H1 (cell line): ENCODE measurements at regions not wholly inside any gene's neighbourhood (a gene's known extent, or its start where the extent isn't known, plus 50 kb on each side); places are given as distances from the start of the nearest gene placed in this dataset.

Experiments used
- CTCF ChIA-PET: fragments of 300-600 bp; sonication (Branson Sonifier 250); formaldehyde crosslinking; loops from one replicate; lab custom pipeline; 2021; ENCODE audit not compliant: partially characterized antibody; lab: Charles Lee
- POLR2A ChIA-PET: fragments of 300-600 bp; sonication (Branson Sonifier 250); formaldehyde crosslinking; loops from one replicate; lab custom pipeline; 2021; ENCODE audit warnings: inconsistent platforms; ENCODE audit not compliant: partially characterized antibody; lab: Charles Lee
- DNase-seq, 2 experiments: peaks; one replicate each; pipeline versions ENCODE4 v3.0.0 to v3.0.0-alpha.2; 2010 to 2022; ENCODE audit warnings: low spot score in 2 of 2, low read depth in 1 of 2, mixed read lengths in 1 of 2
- FAIRE-seq: peaks from 2 replicates; lab custom pipeline; 2011; peaks lifted over from hg19 to GRCh38; lab: Jason Lieb, UNC
- H2AFZ ChIP-seq: 2 replicates; pipeline ENCODE4 v1.8.1; 2012; ENCODE audit warnings: low read length, inconsistent platforms
- H2AK5ac ChIP-seq: 2 replicates; pipeline ENCODE4 v1.6.1; 2013; ENCODE audit warnings: low read depth, low read length
- H2BK120ac ChIP-seq: replicated peaks from 2 replicates; pipeline ENCODE3; 2013; ENCODE audit warnings: low read depth, low read length, inconsistent platforms
- H2BK12ac ChIP-seq: 2 replicates; pipeline ENCODE4 v1.6.1; 2013; ENCODE audit warnings: low read depth, low read length
- H2BK15ac ChIP-seq: 2 replicates; pipeline ENCODE4 v1.6.1; 2013; ENCODE audit warnings: low read length
- H2BK20ac ChIP-seq: 2 replicates; pipeline ENCODE4 v1.6.1; 2013; ENCODE audit warnings: low read length
- H2BK5ac ChIP-seq: 2 replicates; pipeline ENCODE4 v1.6.1; 2013; ENCODE audit warnings: low read depth, low read length
- H3K14ac ChIP-seq: 2 replicates; pipeline ENCODE4 v1.6.1; 2013; ENCODE audit warnings: inconsistent platforms; ENCODE audit not compliant: insufficient read length
- H3K18ac ChIP-seq: 2 replicates; pipeline ENCODE4 v1.6.1; 2013; ENCODE audit warnings: low read length; ENCODE audit errors: extremely low read depth
- H3K23ac ChIP-seq: 2 replicates; pipeline ENCODE4 v1.6.1; 2013; ENCODE audit warnings: inconsistent platforms; ENCODE audit not compliant: insufficient read length
- H3K23me2 ChIP-seq: 2 replicates; pipeline ENCODE4 v1.6.1; 2013; ENCODE audit warnings: low read depth, low read length
- H3K27ac ChIP-seq: 2 replicates; pipeline ENCODE4 v1.6.1; 2011; ENCODE audit warnings: low read depth, low read length, inconsistent platforms
- H3K27me3 ChIP-seq, 4 experiments: replicated peaks in 1 of 4; 1 replicate in 1 of 4; 2 replicates in 3 of 4; pipeline versions ENCODE4 v1.6.1 to v1.8.1; 2011 to 2013; ENCODE audit warnings: low read length in 3 of 4, mild to moderate bottlenecking in 3 of 4, inconsistent platforms in 2 of 4, mixed read lengths in 2 of 4, moderate library complexity in 1 of 4; ENCODE audit not compliant: control insufficient read depth in 3 of 4, insufficient read depth in 3 of 4; ENCODE audit errors: extremely low read depth in 1 of 4
- H3K36me3 ChIP-seq, 4 experiments: 2 replicates each; pipeline versions ENCODE4 v1.6.1 to v1.8.1; 2011 to 2013; ENCODE audit warnings: mild to moderate bottlenecking in 4 of 4, low read length in 3 of 4, moderate library complexity in 2 of 4, control low read depth in 1 of 4, inconsistent platforms in 1 of 4; ENCODE audit not compliant: insufficient read depth in 4 of 4, control insufficient read depth in 2 of 4
- H3K4ac ChIP-seq: replicated peaks from 2 replicates; pipeline ENCODE3; 2013; ENCODE audit warnings: low read length, low read depth, mixed read lengths, inconsistent platforms; ENCODE audit not compliant: insufficient read length
- H3K4me1 ChIP-seq, 4 experiments: replicated peaks in 1 of 4; 1 replicate in 1 of 4; 2 replicates in 3 of 4; pipeline versions ENCODE4 v1.6.1 to v1.8.1; 2011 to 2013; ENCODE audit warnings: low read length in 3 of 4, inconsistent platforms in 2 of 4, mixed read lengths in 1 of 4; ENCODE audit not compliant: insufficient read depth in 4 of 4, control insufficient read depth in 3 of 4
- H3K4me2 ChIP-seq, 2 experiments: 2 replicates each; pipeline versions ENCODE4 v1.6.1 to v1.8.1; 2011 to 2013; ENCODE audit warnings: low read depth in 2 of 2, low read length in 2 of 2, control low read depth in 1 of 2, inconsistent platforms in 1 of 2, mild to moderate bottlenecking in 1 of 2; ENCODE audit not compliant: insufficient read depth in 1 of 2
- H3K4me3 ChIP-seq, 4 experiments: fragments of 200-600, 300-600 bp in 1 of 4; sonication (generic), shearing (Covaris generic), sonication (Bioruptor Twin) in 1 of 4; 2 replicates each; pipeline versions ENCODE4 v1.5.1 to v1.8.1; 2011 to 2016; ENCODE audit warnings: low read length in 4 of 4, low read depth in 3 of 4, control low read depth in 2 of 4, inconsistent platforms in 2 of 4, mild to moderate bottlenecking in 2 of 4, mixed read lengths in 1 of 4, moderate library complexity in 1 of 4; ENCODE audit not compliant: insufficient read depth in 2 of 4; ENCODE audit errors: extremely low read depth in 1 of 4
- H3K56ac ChIP-seq: replicated peaks from 2 replicates; pipeline ENCODE3; 2013; ENCODE audit warnings: low read depth, mild to moderate bottlenecking, mixed read lengths, low read length, inconsistent platforms; ENCODE audit not compliant: insufficient read length
- H3K79me1 ChIP-seq: 2 replicates; pipeline ENCODE4 v1.6.1; 2013; ENCODE audit warnings: low read depth, low read length, control low read depth
- H3K79me2 ChIP-seq, 2 experiments: 2 replicates each; pipeline versions ENCODE4 v1.6.1 to v1.8.1; 2012 to 2013; ENCODE audit warnings: low read length in 2 of 2, mild to moderate bottlenecking in 2 of 2, inconsistent platforms in 1 of 2; ENCODE audit not compliant: insufficient read depth in 2 of 2, control insufficient read depth in 1 of 2
- H3K9ac ChIP-seq, 4 experiments: replicated peaks in 1 of 4; 1 replicate in 1 of 4; 2 replicates in 3 of 4; pipeline versions ENCODE4 v1.6.1 to v1.8.1; 2011 to 2013; ENCODE audit warnings: low read depth in 3 of 4, low read length in 3 of 4, control low read depth in 2 of 4, mild to moderate bottlenecking in 2 of 4, moderate library complexity in 2 of 4, inconsistent platforms in 1 of 4; ENCODE audit errors: extremely low read depth in 1 of 4
- H3K9me3 ChIP-seq, 2 experiments: 2 replicates each; pipeline versions ENCODE4 v1.6.1 to v1.8.1; 2012 to 2013; ENCODE audit warnings: mild to moderate bottlenecking in 2 of 2, moderate library complexity in 2 of 2, control low read depth in 1 of 2, inconsistent platforms in 1 of 2, low read depth in 1 of 2, low read length in 1 of 2, mixed read lengths in 1 of 2; ENCODE audit not compliant: insufficient read depth in 2 of 2
- H4K20me1 ChIP-seq, 2 experiments: replicated peaks in 1 of 2; 2 replicates each; pipeline versions ENCODE3 to v1.8.1; 2011 to 2013; ENCODE audit warnings: inconsistent platforms in 2 of 2, low read length in 2 of 2, mild to moderate bottlenecking in 1 of 2; ENCODE audit not compliant: insufficient read depth in 2 of 2, control insufficient read depth in 1 of 2
- H4K5ac ChIP-seq: 2 replicates; pipeline ENCODE4 v1.6.1; 2013; ENCODE audit warnings: low read length, low read depth, mixed read lengths, inconsistent platforms; ENCODE audit not compliant: insufficient read length
- H4K8ac ChIP-seq: 2 replicates; pipeline ENCODE4 v1.8.0; 2013; ENCODE audit warnings: mild to moderate bottlenecking, moderate library complexity, low read length, inconsistent platforms; ENCODE audit not compliant: insufficient read depth; ENCODE audit errors: extremely low read depth
- H4K91ac ChIP-seq: replicated peaks from 2 replicates; pipeline ENCODE3; 2013; ENCODE audit warnings: low read length, mixed read lengths, inconsistent platforms; ENCODE audit not compliant: insufficient read length
- BRCA1 ChIP-seq: IDR thresholded peaks from 2 replicates; pipeline ENCODE4 v1.6.1; 2012; ENCODE audit warnings: low read depth, low read length, improper control_type of control experiment
- CHD2 ChIP-seq: IDR thresholded peaks from 2 replicates; pipeline ENCODE4 v1.6.1; 2012; ENCODE audit warnings: low read length, improper control_type of control experiment
- CTBP2 ChIP-seq: IDR thresholded peaks from 2 replicates; pipeline ENCODE4 v1.7.0; 2011; ENCODE audit warnings: borderline replicate concordance, mild to moderate bottlenecking, moderate library complexity, mixed read lengths, low read length; ENCODE audit not compliant: insufficient read depth, insufficient read length
- FOSL1 ChIP-seq: IDR thresholded peaks from 2 replicates; pipeline ENCODE4 v1.6.1; 2011; ENCODE audit warnings: mild to moderate bottlenecking, low read depth, low read length, moderate library complexity; ENCODE audit not compliant: insufficient read depth
- JUN ChIP-seq: IDR thresholded peaks from 2 replicates; pipeline ENCODE4 v1.6.1; 2011; ENCODE audit warnings: low read depth, mild to moderate bottlenecking, improper control_type of control experiment, low read length
- NANOG ChIP-seq: IDR thresholded peaks from 2 replicates; pipeline ENCODE4 v1.6.1; 2011; ENCODE audit warnings: low read length, low read depth, mild to moderate bottlenecking, inconsistent platforms; ENCODE audit not compliant: insufficient read depth, poor library complexity, severe bottlenecking
- PHF8 ChIP-seq: fragments of 200-600 bp; sonication (generic); conservative IDR thresholded peaks from 2 replicates; pipeline ENCODE4 v1.7.1; 2012; ENCODE audit warnings: low read depth, mild to moderate bottlenecking, inconsistent platforms, low read length, moderate library complexity
- SP2 ChIP-seq: IDR thresholded peaks from 2 replicates; pipeline ENCODE4 v1.6.1; 2012; ENCODE audit warnings: mild to moderate bottlenecking, low read length, inconsistent platforms
- SUZ12 ChIP-seq: fragments of 200-600 bp; sonication (generic); IDR thresholded peaks from 2 replicates; pipeline ENCODE4 v1.6.1; 2012; ENCODE audit warnings: mild to moderate bottlenecking, inconsistent platforms, low read length, moderate library complexity, mixed read lengths
- TAF7 ChIP-seq: optimal IDR thresholded peaks from 2 replicates; pipeline ENCODE3; 2011; ENCODE audit warnings: low read depth, mild to moderate bottlenecking, inconsistent platforms, low read length, moderate library complexity, borderline replicate concordance
- WGBS, 2 experiments: shearing (Covaris generic) in 1 of 2; methylation state at CpG; one replicate each; pipeline versions ENCODE4 v1.1.6 to v1.1.7; 2013 to 2015; ENCODE audit warnings: low lambda C conversion rate in 2 of 2, mixed read lengths in 2 of 2, inconsistent platforms in 1 of 2, low coverage in 1 of 2, missing lambda C conversion rate in 1 of 2; ENCODE audit not compliant: insufficient replicate concordance in 2 of 2, insufficient coverage in 1 of 2, insufficient read length in 1 of 2; ENCODE audit errors: extremely low coverage in 1 of 2, missing lambda C conversion rate in 1 of 2; 5-methylcytosine and 5-hydroxymethylcytosine counted together
- TF ChIP-seq, protein P1 (sequence below), 3 experiments: IDR thresholded peaks; 1 replicate in 2 of 3; 2 replicates in 1 of 3; pipeline versions ENCODE4 v1.5.1 to v1.6.1; 2011; ENCODE audit warnings: low read length in 3 of 3, mild to moderate bottlenecking in 3 of 3, inconsistent platforms in 2 of 3, low read depth in 1 of 3, moderate library complexity in 1 of 3; ENCODE audit not compliant: insufficient read depth in 1 of 3; ENCODE audit errors: control extremely low read depth in 1 of 3
- TF ChIP-seq, protein P2 (sequence below): IDR thresholded peaks from 2 replicates; pipeline ENCODE4 v1.6.1; 2012; ENCODE audit warnings: inconsistent platforms

DNA sequence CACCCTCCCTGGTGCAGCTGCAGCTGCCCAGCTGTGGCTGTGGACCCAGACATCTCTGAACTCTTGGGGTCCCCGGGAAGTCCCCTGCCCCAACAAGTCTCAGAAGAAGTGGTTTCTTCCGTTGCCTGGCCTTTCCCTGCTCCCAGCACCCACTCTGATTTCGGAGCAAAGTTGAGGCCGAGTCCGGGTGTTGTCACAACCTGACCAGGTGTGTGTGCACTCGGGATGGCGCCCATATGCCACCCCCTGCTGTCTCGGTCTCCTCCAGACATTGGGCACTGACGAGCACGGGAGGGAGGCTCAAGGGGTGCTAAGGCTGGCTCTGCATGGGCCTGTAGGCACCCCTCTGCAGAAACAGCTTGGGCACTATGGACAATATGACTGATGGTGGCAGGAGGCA, 1055.3 kb downstream of the REEP3 start:
- H4K5ac ChIP-seq, result no peak overlapping the region
- H4K20me1 ChIP-seq, result no peaks in the 10 kb centered on the region
- POLR2A ChIA-PET, result no interaction called here
- H2BK12ac ChIP-seq, result no peak overlapping the region
- H3K79me2 ChIP-seq, result no peaks in the 10 kb centered on the region
- no peak overlapping the region for H2BK20ac ChIP-seq
- H3K4me1 ChIP-seq, result no peaks in the 10 kb centered on the region
- no peak overlapping the region for H3K4me3 ChIP-seq
- H2AK5ac ChIP-seq, result no peak overlapping the region
- no peak overlapping the region for H2BK5ac ChIP-seq
- H4K91ac ChIP-seq, result no peak overlapping the region
- H2AFZ ChIP-seq, result no peak overlapping the region
- no peak overlapping the region for H2BK15ac ChIP-seq
- no peak overlapping the region for H3K27ac ChIP-seq
- H3K23me2 ChIP-seq, result no peaks in the 10 kb centered on the region
- CTCF ChIA-PET, result no interaction called here
- no peak overlapping the region for H3K4ac ChIP-seq
- no peaks in the 10 kb centered on the region for H3K27me3 ChIP-seq
- H3K23ac ChIP-seq, result no peak overlapping the region
- no peak overlapping the region for H4K8ac ChIP-seq
- TF ChIP-seq NANOG (no peak), PHF8 (no peak), JUN (no peak), FOSL1 (no peak), SP2 (no peak), SUZ12 (no peak), CHD2 (no peak), BRCA1 (no peak), CTBP2 (no peak), TAF7 (no peak)
- TF ChIP-seq, protein P1, sequence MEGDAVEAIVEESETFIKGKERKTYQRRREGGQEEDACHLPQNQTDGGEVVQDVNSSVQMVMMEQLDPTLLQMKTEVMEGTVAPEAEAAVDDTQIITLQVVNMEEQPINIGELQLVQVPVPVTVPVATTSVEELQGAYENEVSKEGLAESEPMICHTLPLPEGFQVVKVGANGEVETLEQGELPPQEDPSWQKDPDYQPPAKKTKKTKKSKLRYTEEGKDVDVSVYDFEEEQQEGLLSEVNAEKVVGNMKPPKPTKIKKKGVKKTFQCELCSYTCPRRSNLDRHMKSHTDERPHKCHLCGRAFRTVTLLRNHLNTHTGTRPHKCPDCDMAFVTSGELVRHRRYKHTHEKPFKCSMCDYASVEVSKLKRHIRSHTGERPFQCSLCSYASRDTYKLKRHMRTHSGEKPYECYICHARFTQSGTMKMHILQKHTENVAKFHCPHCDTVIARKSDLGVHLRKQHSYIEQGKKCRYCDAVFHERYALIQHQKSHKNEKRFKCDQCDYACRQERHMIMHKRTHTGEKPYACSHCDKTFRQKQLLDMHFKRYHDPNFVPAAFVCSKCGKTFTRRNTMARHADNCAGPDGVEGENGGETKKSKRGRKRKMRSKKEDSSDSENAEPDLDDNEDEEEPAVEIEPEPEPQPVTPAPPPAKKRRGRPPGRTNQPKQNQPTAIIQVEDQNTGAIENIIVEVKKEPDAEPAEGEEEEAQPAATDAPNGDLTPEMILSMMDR (IDR thresholded peaks at IDR 0.05; ENCODE audit: control extremely low read depth in 1 of 3, insufficient read depth in 1 of 3, low read depth in 1 of 3, low read length in 3 of 3), result no peak
- TF ChIP-seq, protein P2, sequence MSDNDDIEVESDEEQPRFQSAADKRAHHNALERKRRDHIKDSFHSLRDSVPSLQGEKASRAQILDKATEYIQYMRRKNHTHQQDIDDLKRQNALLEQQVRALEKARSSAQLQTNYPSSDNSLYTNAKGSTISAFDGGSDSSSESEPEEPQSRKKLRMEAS, result no peak
- no peak for DNase-seq
- H3K56ac ChIP-seq, result no peak overlapping the region
- H3K9ac ChIP-seq, result no peak overlapping the region
- WGBS, 2 experiments, result 96% methylated on average over 9 of the region's 10 CpGs; no CpG with 5 or more reads in 1 of the 2 experiments
- no peak for FAIRE-seq
- H3K9me3 ChIP-seq, result no peaks in the 10 kb centered on the region
- H3K4me2 ChIP-seq, result no peak overlapping the region
- H3K18ac ChIP-seq, result no peak overlapping the region
- H3K14ac ChIP-seq, result no peak overlapping the region
- H2BK120ac ChIP-seq, result no peak overlapping the region
- H3K79me1 ChIP-seq, result no peaks in the 10 kb centered on the region
- no peaks in the 10 kb centered on the region for H3K36me3 ChIP-seq
